HG02981 (cell line): ENCODE measurements at regions not wholly inside any gene's neighbourhood (a gene's known extent, or its start where the extent isn't known, plus 50 kb on each side); places are given as distances from the start of the nearest gene placed in this dataset.
"Not testable (repeated sequence)": the region's sequence is repeated elsewhere in the genome, so short reads cannot be mapped to it uniquely, and the experiment has no call there.

Source experiments
- ATAC-seq: cut with Tn5 transposase; IDR thresholded peaks from one replicate; pipeline ENCODE4 v1.9.1; 2021; ENCODE audit warnings: mild to moderate bottlenecking, moderate library complexity; ENCODE audit not compliant: unreplicated experiment

DNA sequence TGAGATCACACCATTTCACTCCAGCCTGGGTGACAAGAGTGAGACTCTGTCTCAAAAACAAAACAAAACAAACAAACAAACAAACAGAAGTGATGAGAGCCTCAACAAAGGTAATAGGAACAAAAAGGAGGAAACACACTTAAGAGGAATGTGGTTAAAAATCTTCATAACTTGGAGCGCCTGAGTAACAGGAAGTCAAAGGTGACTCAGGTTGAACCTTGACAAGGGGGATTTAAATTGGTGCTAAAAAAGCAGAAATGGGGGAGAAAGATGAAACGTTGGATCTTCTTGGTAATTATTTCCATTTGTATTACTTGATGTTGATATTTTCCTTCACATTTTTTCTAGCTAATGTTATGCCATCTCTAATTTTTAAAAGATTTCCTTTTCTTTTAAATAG lies 318.5 kb upstream of the TCF4 start:
- ATAC-seq: no peak

DNA sequence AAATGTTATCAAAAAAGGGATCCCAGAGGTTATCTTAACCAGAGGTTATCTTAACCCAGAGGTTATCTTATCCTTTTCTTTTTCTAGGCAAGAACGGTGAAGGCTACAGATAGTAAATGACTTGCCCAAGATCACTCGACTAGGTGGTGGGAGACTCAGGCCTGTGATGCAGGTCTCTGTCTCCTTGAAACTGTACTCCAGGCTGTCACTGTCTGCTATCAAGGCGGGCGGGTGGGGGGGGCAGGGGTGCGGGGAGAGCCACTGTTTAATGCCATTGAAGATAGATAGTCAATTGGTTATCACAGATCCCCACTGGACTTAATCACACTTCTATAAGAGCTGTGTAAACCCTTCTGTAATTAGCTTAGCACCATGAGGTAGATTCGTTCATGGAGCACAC lies 315.9 kb upstream of the TCF4 start:
- ATAC-seq: no peak

DNA sequence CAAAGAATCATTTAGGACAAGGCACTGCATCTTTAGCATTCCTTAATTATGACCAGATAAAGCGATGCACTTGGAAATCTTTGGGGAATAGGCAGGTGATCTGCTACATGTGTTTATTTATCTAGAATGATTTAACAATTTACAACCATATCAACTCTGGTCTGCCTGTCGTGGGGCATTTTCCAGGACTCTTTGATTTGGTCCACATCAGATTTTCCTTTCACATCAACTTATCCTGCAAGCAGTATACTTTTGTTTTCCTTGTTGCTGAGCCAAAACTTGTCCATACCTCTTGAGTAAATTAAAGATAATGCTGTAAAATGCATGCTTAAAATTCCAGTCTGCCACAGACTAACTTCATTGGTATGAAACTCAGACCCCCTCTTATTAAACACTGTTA lies 312.4 kb upstream of the TCF4 start:
- no peak for ATAC-seq

DNA sequence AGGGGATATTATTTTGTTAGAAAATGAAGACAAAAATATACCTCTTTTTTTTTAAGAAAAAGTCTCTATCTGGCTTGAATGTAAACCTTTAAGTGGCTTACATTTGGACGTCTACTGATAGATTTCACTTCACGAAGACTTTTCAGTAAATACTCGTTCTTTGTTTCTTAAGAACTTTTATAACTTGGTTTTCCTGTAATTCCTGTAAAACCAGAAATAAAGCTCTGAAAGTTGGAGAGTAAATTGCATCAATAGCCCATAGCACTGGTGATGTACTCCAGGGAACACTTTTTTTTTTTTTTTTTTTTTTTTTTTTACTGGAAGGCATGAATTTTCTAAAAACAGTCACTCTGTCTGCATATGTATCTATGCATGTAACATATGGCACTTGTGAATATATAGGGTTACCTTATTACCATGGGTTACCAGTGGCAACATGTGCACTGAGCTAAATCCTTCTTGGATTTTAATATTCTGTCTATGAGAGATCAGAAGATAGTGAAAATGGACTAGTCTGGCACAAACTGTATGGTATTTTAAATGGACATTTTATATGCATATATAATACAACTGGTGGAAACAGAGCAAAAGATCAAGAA lies 309.2 kb upstream of the TCF4 start:
- ATAC-seq: no peak

DNA sequence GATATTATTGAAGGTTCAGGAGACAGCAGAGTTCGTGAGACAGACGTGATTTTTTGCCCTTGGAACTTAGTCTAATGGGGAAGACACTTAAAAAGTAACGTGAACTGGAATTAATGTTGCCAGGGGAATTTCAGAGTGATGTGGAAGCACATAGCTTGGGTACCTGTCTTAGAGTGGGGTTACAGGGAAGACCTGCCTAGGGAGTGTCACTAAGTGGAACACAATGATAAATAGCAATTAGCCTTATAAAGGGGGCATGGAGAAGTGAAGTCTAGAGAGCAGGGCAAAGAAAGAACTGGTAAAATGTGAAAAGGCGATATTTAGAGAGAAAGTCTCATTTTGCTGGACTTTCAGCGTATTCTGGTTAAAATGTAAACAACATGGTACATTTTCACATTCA lies 306.0 kb upstream of the TCF4 start:
- ATAC-seq: no peak

DNA sequence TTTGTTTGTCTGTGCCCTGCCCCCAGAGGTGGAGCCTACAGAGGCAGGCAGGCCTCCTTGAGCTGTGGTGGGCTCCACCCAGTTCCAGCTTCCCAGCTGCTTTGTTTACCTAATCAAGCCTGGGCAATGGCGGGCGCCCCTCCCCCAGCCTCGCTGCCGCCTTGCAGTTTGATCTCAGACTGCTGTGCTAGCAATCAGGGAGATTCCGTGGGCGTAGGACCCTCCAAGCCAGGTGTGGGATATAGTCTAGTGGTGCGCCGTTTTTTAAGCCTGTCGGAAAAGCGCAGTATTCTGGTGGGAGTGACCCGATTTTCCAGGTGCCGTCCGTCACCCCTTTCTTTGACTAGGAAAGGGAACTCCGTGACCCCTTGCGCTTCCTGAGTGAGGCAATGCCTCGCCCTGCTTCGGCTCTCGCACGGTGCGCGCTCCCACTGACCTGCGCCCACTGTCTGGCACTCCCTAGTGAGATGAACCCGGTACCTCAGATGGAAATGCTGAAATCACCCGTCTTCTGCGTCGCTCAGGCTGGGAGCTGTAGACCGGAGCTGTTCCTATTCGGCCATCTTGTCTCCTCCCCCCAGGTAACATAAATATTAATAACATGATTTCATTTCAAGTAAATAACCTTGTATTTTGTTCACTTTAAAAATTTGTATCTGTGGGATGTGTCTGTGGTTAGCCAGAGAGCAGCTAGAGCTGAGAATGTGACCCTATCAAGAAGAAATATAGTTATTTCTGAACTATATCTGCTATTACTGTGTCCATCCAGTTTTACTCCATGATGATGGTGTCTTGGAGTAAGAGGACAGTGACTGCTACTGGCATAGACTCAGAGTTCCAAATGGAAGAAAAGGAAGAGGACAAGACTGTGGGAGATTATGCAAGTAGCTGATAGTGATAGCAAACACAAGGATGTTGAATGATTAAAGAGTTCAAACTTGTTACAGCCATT lies 305.1 kb upstream of the TCF4 start:
- not testable (repeated sequence) for ATAC-seq

DNA sequence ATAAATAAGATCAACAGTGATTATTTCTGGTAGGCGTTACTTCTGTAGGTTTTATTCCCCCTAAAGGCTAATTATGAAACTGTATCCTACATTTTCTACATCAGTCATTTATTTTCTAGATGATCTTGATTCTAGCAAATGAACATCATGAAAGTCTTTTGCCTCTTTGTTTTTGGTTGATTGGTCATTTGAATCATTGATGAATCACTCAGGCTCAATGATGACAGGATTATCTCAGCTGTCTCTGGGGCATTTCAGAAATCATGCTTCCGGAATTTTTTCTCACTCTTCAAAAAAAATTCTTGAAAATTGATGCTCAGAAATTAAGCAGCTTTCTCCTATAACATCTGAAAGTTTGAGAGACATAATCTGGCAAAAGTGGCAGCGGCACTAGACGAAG lies 298.9 kb upstream of the TCF4 start:
- ATAC-seq: no peak

DNA sequence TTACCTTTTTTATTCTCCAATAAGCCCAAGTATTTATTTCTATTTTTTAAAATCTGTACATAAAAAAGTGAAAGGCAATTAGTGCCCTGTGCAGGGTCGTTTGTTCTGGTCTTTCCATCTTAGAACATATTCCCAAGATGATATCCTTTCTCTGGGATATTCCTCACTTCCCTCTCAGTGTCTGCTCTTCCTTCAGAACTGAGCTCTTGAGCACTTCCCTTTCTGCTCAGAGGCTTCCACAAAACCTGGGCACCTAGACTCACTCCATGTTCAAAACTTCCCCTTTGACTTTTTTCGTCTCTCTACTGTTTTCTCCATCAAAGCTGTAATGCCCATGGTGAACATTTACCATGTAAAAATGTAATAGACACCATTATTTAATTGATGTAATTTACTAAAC lies 296.5 kb upstream of the TCF4 start:
- no peak for ATAC-seq

DNA sequence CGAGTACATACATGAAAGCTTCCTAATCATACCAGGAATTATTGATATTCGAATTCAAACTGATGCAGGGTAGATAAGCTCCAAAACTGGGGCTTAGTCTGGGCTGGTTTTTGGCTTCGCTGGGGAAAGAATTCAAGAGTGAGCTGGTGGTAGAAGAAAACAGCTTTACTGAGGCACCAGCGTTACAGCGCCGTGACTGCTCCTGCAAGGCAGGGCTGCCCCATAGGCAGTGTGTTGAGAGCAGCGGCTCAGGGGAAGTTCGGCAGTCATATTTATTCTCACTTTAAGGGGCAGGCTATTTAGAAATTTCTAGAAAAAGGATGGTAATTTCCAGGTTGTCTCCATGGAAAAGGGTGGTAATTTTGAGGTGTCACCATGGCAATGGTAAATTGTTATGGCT lies 292.6 kb upstream of the TCF4 start:
- no peak for ATAC-seq

DNA sequence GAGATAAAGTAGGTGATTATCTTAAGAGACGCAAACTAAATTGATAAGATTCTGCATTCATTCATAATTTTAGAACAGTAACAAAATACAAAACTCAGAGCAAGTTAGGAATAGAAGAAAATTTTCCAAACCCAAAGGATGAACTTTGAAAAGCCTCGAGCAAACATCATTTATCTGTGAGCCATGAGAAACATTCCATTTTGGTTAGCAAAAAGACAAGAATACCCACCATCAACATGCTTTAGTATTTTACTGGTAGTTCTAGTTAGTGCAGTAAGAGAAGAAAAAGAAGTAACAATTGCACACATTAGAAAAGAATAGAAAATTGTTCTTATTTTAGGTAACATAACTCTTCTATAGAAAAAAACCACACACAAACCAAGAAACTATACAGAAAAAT lies 291.3 kb upstream of the TCF4 start:
- ATAC-seq: no peak

DNA sequence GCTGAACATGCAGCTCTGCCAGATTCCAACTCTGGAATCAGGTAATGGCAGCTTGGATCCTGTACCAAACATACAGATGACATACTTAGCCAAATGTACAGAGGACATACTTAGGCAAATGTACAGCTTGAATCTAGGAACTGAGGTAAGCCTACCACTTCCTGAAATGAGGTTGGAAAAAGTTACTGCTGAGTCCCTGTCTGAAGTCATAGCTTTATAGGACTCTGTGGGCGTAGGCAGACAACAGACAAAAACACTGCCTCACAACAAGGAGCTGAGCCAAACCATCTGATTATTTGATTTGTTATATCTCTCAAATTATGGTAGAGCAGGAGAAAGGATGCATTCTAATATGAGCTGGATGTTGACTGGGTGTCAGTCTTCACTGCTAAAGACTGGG lies 290.2 kb upstream of the TCF4 start:
- ATAC-seq: no peak

DNA sequence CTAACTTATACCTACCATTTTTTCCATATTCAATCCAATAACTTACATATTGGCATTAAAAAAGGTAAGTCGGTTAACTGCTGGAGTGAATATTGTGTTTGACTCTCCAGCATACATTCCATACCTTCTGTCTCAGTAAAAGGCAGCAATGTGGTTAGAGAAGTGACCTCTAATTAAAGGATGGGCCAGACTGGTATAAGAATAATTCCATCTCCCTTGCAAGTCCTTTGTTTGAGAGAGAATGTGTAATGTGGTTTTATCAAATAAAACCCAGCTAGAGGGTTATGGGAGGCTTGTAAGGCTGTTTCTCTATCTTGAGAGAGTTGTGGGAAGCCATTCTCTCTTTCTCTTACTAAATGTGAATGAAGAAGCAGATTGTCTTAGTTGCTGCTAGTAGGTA lies 289.3 kb upstream of the TCF4 start:
- no peak for ATAC-seq

DNA sequence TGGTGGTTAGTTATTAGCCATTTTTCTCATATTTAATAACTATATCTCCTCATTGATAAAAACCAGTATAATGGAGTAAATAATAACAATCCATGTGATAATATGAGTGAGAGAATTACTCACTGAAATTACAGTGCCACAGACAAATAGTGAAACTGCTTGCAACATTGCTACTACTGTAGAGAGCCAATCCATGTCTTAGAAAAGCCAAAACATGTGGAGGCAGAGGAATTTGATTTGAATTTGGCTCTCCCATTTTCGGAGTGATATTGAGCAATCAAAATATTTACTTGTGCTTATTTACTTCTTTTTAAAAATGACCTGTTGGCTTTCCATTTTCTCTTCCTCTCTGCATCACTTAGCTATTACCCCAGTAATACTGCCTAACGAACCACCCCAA lies 288.3 kb upstream of the TCF4 start:
- ATAC-seq: no peak

DNA sequence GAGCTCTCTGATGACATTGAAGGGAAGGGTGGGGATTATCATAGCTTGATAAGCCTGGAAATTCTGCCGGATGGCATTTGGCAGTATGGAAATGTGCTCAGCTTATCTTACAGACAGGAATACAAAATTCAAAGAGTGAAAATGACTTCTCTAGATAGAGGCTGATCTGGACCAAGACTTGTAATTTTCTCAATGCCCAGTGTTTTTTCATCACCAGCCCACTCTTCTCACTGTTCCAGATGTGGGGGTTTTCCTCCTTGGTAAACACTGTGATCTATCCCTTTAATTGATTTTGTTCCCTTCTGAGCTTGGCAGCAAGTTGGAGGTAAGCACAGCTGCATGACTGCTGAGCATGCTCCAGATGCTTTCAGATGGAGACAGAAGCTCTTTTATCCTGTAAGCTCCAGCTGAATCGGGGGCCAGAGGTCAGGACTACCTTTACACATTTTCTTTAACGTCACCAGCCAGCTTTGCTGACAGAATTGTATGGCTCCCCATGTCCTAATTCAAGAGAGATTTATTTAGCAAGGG lies 287.4 kb upstream of the TCF4 start:
- ATAC-seq: no peak

DNA sequence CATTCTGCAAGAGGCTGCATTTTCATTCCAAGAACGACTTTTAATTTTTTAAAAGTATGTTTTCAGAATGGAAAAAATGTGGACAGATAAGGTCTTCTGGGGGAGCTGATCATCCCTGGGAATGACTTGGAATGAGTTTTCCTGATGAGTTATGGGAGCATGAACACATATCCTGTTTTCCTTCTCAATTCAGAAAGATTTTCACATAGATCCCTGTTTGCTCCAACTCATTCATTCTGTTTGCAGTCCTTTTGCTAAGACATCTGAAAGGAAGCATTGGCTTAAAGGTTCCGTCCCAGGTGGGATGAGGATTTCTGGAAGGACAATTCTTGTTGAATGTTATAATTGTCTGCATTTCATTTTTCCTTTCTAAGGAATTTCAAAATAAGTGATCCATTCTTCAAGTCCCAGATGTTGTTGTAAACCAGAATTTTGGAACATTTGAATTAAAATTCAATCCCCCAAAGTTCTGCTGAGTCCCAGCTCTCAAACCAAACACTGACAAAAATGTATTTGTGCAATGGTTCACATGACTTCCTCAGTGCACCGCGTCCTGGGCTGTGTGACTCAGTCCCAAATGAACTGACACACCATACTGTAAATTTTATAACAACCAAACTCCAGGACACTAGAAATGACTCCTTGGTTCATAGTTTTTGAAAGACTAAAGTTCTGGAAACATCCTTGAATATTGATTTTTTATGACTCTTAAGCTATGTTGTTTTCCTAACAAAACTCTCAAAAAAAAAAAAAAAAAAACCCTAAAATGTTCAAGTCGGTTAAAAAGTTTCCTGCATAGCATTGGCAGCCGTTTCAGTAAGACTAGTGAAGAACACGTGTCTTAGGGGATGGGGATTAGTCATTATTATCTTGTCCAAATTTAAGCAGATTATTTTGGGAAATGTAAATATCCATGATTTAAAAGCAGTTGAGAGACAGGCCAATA lies 281.8 kb upstream of the TCF4 start:
- ATAC-seq: no peak

DNA sequence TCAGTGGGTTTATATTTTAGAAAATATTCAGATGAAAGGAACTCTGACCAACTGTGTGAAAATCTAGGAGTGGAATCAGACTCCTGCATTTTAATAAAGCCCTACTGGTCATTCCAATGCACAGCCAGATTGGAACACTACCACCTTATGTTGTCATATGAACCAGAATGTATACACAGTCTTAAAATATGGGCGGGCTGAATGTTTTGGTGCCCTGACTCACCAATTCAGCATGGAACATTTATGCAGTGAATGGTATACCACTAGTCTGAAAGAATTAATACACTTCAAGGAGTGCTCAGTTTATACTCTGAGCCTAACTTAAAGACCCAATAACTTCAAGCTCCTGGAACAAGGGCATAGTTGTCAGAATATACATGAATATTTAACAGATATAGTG lies 280.9 kb upstream of the TCF4 start:
- no peak for ATAC-seq

DNA sequence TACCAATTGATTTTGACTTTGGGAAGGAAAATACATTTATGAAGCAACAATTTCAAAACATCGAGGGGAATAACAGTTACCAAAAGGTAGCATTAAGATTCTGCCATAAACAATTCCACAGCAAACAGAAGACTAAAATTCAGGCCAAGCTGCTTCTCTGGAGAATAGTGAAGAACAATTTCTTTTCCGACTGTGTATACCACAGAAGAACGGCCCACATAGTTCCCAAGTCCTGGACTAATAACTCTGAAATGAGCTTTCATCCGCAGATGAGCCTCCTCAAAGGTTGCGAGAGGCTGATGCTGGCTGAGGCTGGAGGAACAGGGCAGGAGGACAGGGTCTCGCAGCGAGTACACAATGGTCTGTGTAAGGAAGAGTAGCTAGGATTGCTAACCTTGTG lies 278.9 kb upstream of the TCF4 start:
- ATAC-seq: no peak

DNA sequence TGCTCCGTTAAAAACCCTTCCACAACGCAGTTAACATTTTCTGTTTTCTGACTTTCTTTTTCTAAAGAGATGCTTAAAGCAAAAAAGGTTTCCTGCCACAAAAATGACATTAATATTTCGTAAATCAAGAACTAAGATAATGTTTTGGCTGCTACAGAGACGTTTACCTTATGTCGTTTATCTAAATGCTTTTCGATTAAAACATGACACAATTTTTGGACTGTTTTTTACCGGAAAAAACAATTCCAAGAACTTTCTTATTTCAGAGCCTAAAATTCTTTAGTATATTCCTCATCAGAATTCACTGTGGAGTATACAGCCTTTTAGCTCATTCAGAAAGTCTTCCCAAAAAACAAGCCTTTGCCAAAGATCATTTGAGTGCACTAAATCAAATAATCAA lies 278.0 kb upstream of the TCF4 start:
- ATAC-seq: no peak

DNA sequence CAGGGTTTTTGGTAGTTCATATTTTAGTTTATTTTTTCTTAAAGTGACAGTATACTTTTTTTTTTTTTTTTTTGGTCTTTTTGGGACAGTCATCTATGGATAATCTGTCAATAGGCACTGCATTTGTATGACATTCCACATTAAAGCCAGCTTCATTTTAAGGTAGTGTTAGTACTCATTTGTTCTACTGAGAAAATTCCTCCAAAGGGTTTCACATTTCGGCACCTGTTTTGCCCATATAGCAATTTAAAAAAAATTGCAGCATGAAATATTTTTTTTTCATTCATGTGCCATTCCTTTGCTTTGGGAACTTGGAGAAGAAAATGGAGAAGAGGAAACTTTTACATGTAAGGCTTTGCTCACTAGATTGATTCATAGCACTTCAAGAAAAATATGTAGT lies 276.3 kb upstream of the TCF4 start:
- ATAC-seq: no peak

DNA sequence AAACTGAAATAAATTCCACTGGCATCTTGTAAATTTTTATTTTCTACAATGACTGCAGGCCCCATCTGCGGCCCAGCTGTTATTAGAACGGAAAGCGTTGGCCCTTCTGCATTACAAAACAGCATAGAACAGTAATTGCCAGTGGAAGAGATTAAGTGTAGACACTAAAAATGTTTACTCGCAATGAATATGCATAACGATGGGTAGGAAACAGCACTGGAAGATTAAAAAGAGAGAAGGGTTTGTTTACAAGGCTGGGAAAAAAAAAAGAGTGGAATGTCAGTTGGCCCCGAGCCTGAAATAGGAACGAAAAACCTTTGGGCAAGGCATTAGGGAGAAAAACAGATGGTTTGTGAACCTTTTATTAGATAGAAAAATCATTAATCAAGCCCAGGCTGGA lies 275.9 kb upstream of the TCF4 start:
- ATAC-seq: no peak

DNA sequence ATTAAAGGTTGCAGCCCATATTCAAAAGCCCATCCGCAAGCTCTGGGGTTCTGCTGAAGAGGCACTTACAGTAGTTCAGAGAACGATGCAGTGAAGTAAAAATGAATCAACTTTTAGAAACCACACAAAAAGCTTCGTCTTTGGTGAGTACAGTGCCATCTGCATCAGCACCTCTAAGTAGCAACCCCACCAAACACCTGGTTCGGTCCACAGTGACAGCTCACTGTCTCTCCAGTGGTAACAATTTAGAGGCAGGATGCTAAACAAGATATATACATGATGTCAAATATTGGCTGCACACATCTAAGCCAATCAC lies 275.4 kb upstream of the TCF4 start:
- no peak for ATAC-seq
